Astrocyte (in vitro differentiated cells and primary cell): ENCODE measurements at regions not wholly inside any gene's neighbourhood (a gene's known extent, or its start where the extent isn't known, plus 50 kb on each side); places are given as distances from the start of the nearest gene placed in this dataset.

ENCODE experiments used
- DNase-seq: peaks from one replicate; pipeline ENCODE4 v3.0.0-alpha.2; 2010; ENCODE audit warnings: low read depth
- FAIRE-seq: peaks from 2 replicates; lab custom pipeline; 2011; peaks lifted over from hg19 to GRCh38; lab: Jason Lieb, UNC
- H2AFZ ChIP-seq: 2 replicates; pipeline ENCODE4 v1.6.0; 2012; ENCODE audit warnings: low read depth, low read length, inconsistent platforms
- H3K27ac ChIP-seq: 2 replicates; pipeline ENCODE4 v1.5.1; 2011; ENCODE audit warnings: low read depth, low read length, inconsistent platforms
- H3K27me3 ChIP-seq: 2 replicates; pipeline ENCODE4 v1.6.0; 2011; ENCODE audit warnings: low read length, inconsistent platforms; ENCODE audit not compliant: insufficient read depth
- H3K36me3 ChIP-seq: 2 replicates; pipeline ENCODE4 v1.5.1; 2011; ENCODE audit warnings: low read length, inconsistent platforms; ENCODE audit not compliant: insufficient read depth
- H3K4me1 ChIP-seq: 2 replicates; pipeline ENCODE4 v1.5.1; 2011; ENCODE audit warnings: low read length, inconsistent platforms; ENCODE audit not compliant: insufficient read depth
- H3K4me2 ChIP-seq: 2 replicates; pipeline ENCODE4 v1.6.0; 2012; ENCODE audit warnings: low read length, inconsistent platforms
- H3K4me3 ChIP-seq: 2 replicates; pipeline ENCODE4 v1.5.1; 2011; ENCODE audit warnings: low read depth, mild to moderate bottlenecking, low read length, inconsistent platforms; ENCODE audit not compliant: insufficient read depth
- H3K79me2 ChIP-seq: 2 replicates; pipeline ENCODE4 v1.6.0; 2012; ENCODE audit warnings: mild to moderate bottlenecking, low read length, inconsistent platforms; ENCODE audit not compliant: insufficient read depth
- H3K9ac ChIP-seq: 2 replicates; pipeline ENCODE4 v1.6.0; 2012; ENCODE audit warnings: mild to moderate bottlenecking, low read length, inconsistent platforms
- H3K9me3 ChIP-seq: 2 replicates; pipeline ENCODE4 v1.5.1; 2012; ENCODE audit warnings: low read depth, mild to moderate bottlenecking, low read length, inconsistent platforms; ENCODE audit not compliant: insufficient read depth
- H4K20me1 ChIP-seq: 2 replicates; pipeline ENCODE4 v1.6.0; 2012; ENCODE audit warnings: low read length, inconsistent platforms; ENCODE audit not compliant: insufficient read depth
- H3K27ac Mint-ChIP-seq: one replicate; pipeline ENCODE4 v1.8.0; 2021; ENCODE audit warnings: mild to moderate bottlenecking, mixed read lengths; ENCODE audit not compliant: unreplicated experiment
- H3K27me3 Mint-ChIP-seq: one replicate; pipeline ENCODE4 v1.8.0; 2021; ENCODE audit warnings: low read depth, mixed read lengths; ENCODE audit not compliant: unreplicated experiment
- H3K36me3 Mint-ChIP-seq: one replicate; pipeline ENCODE4 v1.8.0; 2021; ENCODE audit warnings: low read depth, mixed read lengths; ENCODE audit not compliant: unreplicated experiment
- H3K4me1 Mint-ChIP-seq: one replicate; pipeline ENCODE4 v1.8.0; 2021; ENCODE audit warnings: low read depth, mixed read lengths; ENCODE audit not compliant: unreplicated experiment
- H3K4me3 Mint-ChIP-seq: one replicate; pipeline ENCODE4 v1.8.0; 2021; ENCODE audit warnings: mild to moderate bottlenecking, moderate library complexity, mixed read lengths; ENCODE audit not compliant: unreplicated experiment
- H3K9me3 Mint-ChIP-seq: one replicate; pipeline ENCODE4 v1.8.0; 2021; ENCODE audit warnings: mild to moderate bottlenecking, mixed read lengths; ENCODE audit not compliant: unreplicated experiment
- CTCF ChIP-seq: IDR thresholded peaks from 2 replicates; pipeline ENCODE4 v1.5.1; 2011; ENCODE audit warnings: low read depth, mild to moderate bottlenecking, inconsistent platforms, low read length, moderate library complexity; ENCODE audit not compliant: insufficient read depth
- EZH2 ChIP-seq: IDR thresholded peaks from 2 replicates; pipeline ENCODE4 v1.6.1; 2012; ENCODE audit warnings: mild to moderate bottlenecking, low read length, inconsistent platforms; ENCODE audit not compliant: insufficient read depth

GRCh38 chr2:43165378-43166069, 60.9 kb downstream of the ZFP36L2 start:
- H3K9me3 Mint-ChIP-seq, result no peaks in the 10 kb centered on the region
- H2AFZ ChIP-seq, result no peak overlapping the region
- no peak overlapping the region for H3K9ac ChIP-seq
- DNase-seq (peak; percentile 23), FAIRE-seq (no peak)
- TF ChIP-seq EZH2, result no peak
- no peak for TF ChIP-seq CTCF
- H3K4me3 ChIP-seq, result no peak overlapping the region
- H3K36me3 ChIP-seq, result no peaks in the 10 kb centered on the region
- peaks cover 4% of the 10 kb centered on the region for H3K27me3 Mint-ChIP-seq
- peaks cover 18% of the 10 kb centered on the region for H3K4me1 ChIP-seq
- no peak overlapping the region for H3K4me3 Mint-ChIP-seq
- H3K4me1 Mint-ChIP-seq, result peaks cover 16% of the 10 kb centered on the region
- no peaks in the 10 kb centered on the region for H3K27me3 ChIP-seq
- no peaks in the 10 kb centered on the region for H4K20me1 ChIP-seq
- H3K9me3 ChIP-seq, result no peaks in the 10 kb centered on the region
- no peak overlapping the region for H3K4me2 ChIP-seq
- H3K79me2 ChIP-seq, result no peaks in the 10 kb centered on the region
- H3K27ac Mint-ChIP-seq, result no peak overlapping the region
- no peak overlapping the region for H3K27ac ChIP-seq
- no peaks in the 10 kb centered on the region for H3K36me3 Mint-ChIP-seq

GRCh38 chr2:43164686-43165085, 61.7 kb downstream of the ZFP36L2 start:
- TF ChIP-seq CTCF (no peak), EZH2 (no peak)
- no peaks in the 10 kb centered on the region for H3K27me3 ChIP-seq
- Mint-ChIP-seq H3K27me3 (peaks cover 4% of the 10 kb centered on the region), H3K4me1 (peaks cover 16% of the 10 kb centered on the region), H3K36me3 (no peaks in the 10 kb centered on the region), H3K9me3 (no peaks in the 10 kb centered on the region), H3K27ac (no peak overlapping the region), H3K4me3 (no peak overlapping the region)
- H3K4me1 ChIP-seq, result peaks cover 21% of the 10 kb centered on the region
- H3K36me3 ChIP-seq, result no peaks in the 10 kb centered on the region
- FAIRE-seq (no peak), DNase-seq (no peak)
- H3K27ac ChIP-seq, result no peak overlapping the region
- H3K4me2 ChIP-seq, result no peak overlapping the region
- H3K79me2 ChIP-seq, result no peaks in the 10 kb centered on the region
- H3K9me3 ChIP-seq, result no peaks in the 10 kb centered on the region
- no peaks in the 10 kb centered on the region for H4K20me1 ChIP-seq
- H3K9ac ChIP-seq, result no peak overlapping the region
- peak overlapping the region; percentile 10 for H2AFZ ChIP-seq
- no peak overlapping the region for H3K4me3 ChIP-seq

- H3K27me3 Mint-ChIP-seq, result peaks cover 2% of the 10 kb centered on the region
- no peak overlapping the region for H3K4me2 ChIP-seq
- TF ChIP-seq EZH2 (no peak), CTCF (no peak)
These were observed 62.7 kb downstream of the ZFP36L2 start for GRCh38 chr2:43163584-43164270.

More at GRCh38 chr2:43163584-43164270, 62.7 kb downstream of the ZFP36L2 start:
- H3K4me1 ChIP-seq, result peaks cover 22% of the 10 kb centered on the region
- H3K36me3 ChIP-seq, result no peaks in the 10 kb centered on the region
- Mint-ChIP-seq H3K4me3 (no peak overlapping the region), H3K9me3 (no peaks in the 10 kb centered on the region), H3K27ac (no peak overlapping the region), H3K4me1 (peaks cover 14% of the 10 kb centered on the region), H3K36me3 (no peaks in the 10 kb centered on the region)
- H3K4me3 ChIP-seq, result no peak overlapping the region
- no peaks in the 10 kb centered on the region for H4K20me1 ChIP-seq
- H3K27ac ChIP-seq, result no peak overlapping the region
- FAIRE-seq (no peak), DNase-seq (no peak)
- H3K9ac ChIP-seq, result no peak overlapping the region
- H3K27me3 ChIP-seq, result no peaks in the 10 kb centered on the region
- no peaks in the 10 kb centered on the region for H3K9me3 ChIP-seq
- no peak overlapping the region for H2AFZ ChIP-seq
- no peaks in the 10 kb centered on the region for H3K79me2 ChIP-seq
